ENCODE measurements at regions not wholly inside any gene's neighbourhood (a gene's known extent, or its start where the extent isn't known, plus 50 kb on each side); places are given as distances from the start of the nearest gene placed in this dataset.

- H3K36me3 ChIP-seq: no peaks in the 10 kb centered on the region
- in situ Hi-C loops (cut with MboI; ENCODE audit: low pct_ligation_motif_present in 1 of 4, low pct_unique_long_range_greater_than_20kb in 1 of 4, low sequenced_read_pairs in 3 of 4) (no loop called here), intact Hi-C loops (cut with DNase I; ENCODE audit: low total_unique reads) (no loop called here)
- TF ChIP-seq EP300 (IDR thresholded peaks at IDR 0.05; ENCODE audit: low read depth): no peak
- no peak for TF ChIP-seq POLR2A (IDR thresholded peaks at IDR 0.05)
- no peak for TF ChIP-seq CTCF (IDR thresholded peaks at IDR 0.05)
- TF ChIP-seq POLR2AphosphoS5 (IDR thresholded peaks at IDR 0.05): no peak
- H3K27ac ChIP-seq: no peak overlapping the region
- H3K27me3 ChIP-seq: no peaks in the 10 kb centered on the region
- H3K9me3 ChIP-seq: no peaks in the 10 kb centered on the region
- H3K4me3 ChIP-seq: no peak overlapping the region
- peaks cover 0 to 30% (median 7%) of the 10 kb centered on the region in 4 donors for H3K4me1 ChIP-seq
- WGBS, 2 donors (ENCODE audit: low coverage in 1 of 2): 76 to 77% methylated on average over 4 to 5 of the region's 5 CpGs
- DNase-seq: no peak
These were observed 170.6 kb upstream of the TSC22D1 start for GRCh38 chr13:44746690-44747089.

- peaks cover 0 to 15% (median 0%) of the 10 kb centered on the region in 4 donors for H3K4me1 ChIP-seq
- H3K4me3 ChIP-seq: no peak overlapping the region
- no peak for TF ChIP-seq POLR2AphosphoS5 (IDR thresholded peaks at IDR 0.05)
- TF ChIP-seq EP300 (IDR thresholded peaks at IDR 0.05; ENCODE audit: low read depth): no peak
- TF ChIP-seq CTCF (IDR thresholded peaks at IDR 0.05): no peak
- TF ChIP-seq POLR2A (IDR thresholded peaks at IDR 0.05): no peak
- no peak overlapping the region for H3K27ac ChIP-seq
- intact Hi-C loops (cut with DNase I; ENCODE audit: low total_unique reads) (no loop called here), in situ Hi-C loops (cut with MboI; ENCODE audit: low pct_ligation_motif_present in 1 of 4, low pct_unique_long_range_greater_than_20kb in 1 of 4, low sequenced_read_pairs in 3 of 4) (no loop called here)
- H3K9me3 ChIP-seq: no peaks in the 10 kb centered on the region
- DNase-seq: no peak
- H3K27me3 ChIP-seq: no peaks in the 10 kb centered on the region
- WGBS, 2 donors (ENCODE audit: low coverage in 1 of 2): 92% methylated on average over 10 of the region's 10 CpGs; no CpG with 5 or more reads in 1 of the 2 donors
- no peaks in the 10 kb centered on the region for H3K36me3 ChIP-seq
These were observed 168.9 kb upstream of the TSC22D1 start for GRCh38 chr13:44744880-44745633.

GRCh38 chr13:44739539-44739938 is 163.4 kb upstream of the TSC22D1 start:
- in situ Hi-C loops (cut with MboI; ENCODE audit: low pct_ligation_motif_present in 1 of 4, low pct_unique_long_range_greater_than_20kb in 1 of 4, low sequenced_read_pairs in 3 of 4): no loop called here
- Histone ChIP-seq H3K36me3 (no peaks in the 10 kb centered on the region), H3K4me1 (no peaks in the 10 kb centered on the region), H3K9me3 (no peaks in the 10 kb centered on the region), H3K27me3 (no peaks in the 10 kb centered on the region), H3K4me3 (no peak overlapping the region), H3K27ac (no peak overlapping the region)
- WGBS, 2 donors (ENCODE audit: low coverage in 1 of 2): 69 to 89% methylated on average over 2 to 7 of the region's 7 CpGs
- intact Hi-C loops (cut with DNase I; ENCODE audit: low total_unique reads): no loop called here
- TF ChIP-seq POLR2A (IDR thresholded peaks at IDR 0.05) (no peak), EP300 (IDR thresholded peaks at IDR 0.05; ENCODE audit: low read depth) (no peak), POLR2AphosphoS5 (IDR thresholded peaks at IDR 0.05) (no peak), CTCF (IDR thresholded peaks at IDR 0.05) (no peak)
- no peak for DNase-seq

GRCh38 chr13:44739120-44739519 is 163.0 kb upstream of the TSC22D1 start:
- 64 to 73% methylated on average over 4 of the region's 4 CpGs for WGBS, 2 donors (ENCODE audit: low coverage in 1 of 2)
- in situ Hi-C loops (cut with MboI; ENCODE audit: low pct_ligation_motif_present in 1 of 4, low pct_unique_long_range_greater_than_20kb in 1 of 4, low sequenced_read_pairs in 3 of 4): no loop called here
- no peaks in the 10 kb centered on the region for H3K27me3 ChIP-seq

More at GRCh38 chr13:44739120-44739519, 163.0 kb upstream of the TSC22D1 start:
- Histone ChIP-seq H3K4me1 (no peaks in the 10 kb centered on the region), H3K27ac (no peak overlapping the region), H3K9me3 (no peaks in the 10 kb centered on the region), H3K4me3 (no peak overlapping the region), H3K36me3 (no peaks in the 10 kb centered on the region)
- intact Hi-C loops (cut with DNase I; ENCODE audit: low total_unique reads): no loop called here
- TF ChIP-seq POLR2A (IDR thresholded peaks at IDR 0.05) (no peak), POLR2AphosphoS5 (IDR thresholded peaks at IDR 0.05) (no peak), CTCF (IDR thresholded peaks at IDR 0.05) (no peak), EP300 (IDR thresholded peaks at IDR 0.05; ENCODE audit: low read depth) (no peak)
- DNase-seq: no peak
